ENCODE measurements at regions not wholly inside any gene's neighbourhood (a gene's known extent, or its start where the extent isn't known, plus 50 kb on each side); places are given as distances from the start of the nearest gene placed in this dataset.

DNA sequence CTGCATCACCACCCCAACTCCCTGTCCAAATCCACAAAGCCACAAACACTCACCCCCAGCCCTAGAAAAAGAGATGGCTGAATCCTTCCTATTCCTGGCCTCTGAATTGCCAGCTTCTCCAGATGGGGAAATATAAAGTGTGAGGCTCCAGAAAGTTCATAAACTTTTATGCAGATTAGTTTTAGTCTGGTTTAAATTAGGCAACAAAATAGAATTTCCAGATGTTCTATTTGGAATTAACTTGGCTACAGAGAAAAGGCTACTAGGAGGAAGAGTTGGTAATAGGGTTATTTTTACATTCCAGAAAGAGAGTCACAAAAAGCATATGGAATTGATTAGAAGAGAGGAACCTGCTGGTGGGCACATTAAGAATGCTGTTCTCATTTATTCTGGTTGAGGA lies 56.0 kb downstream of the EN1 start:
- Mint-ChIP-seq H3K27ac (ENCODE audit: unreplicated experiment) (no peak overlapping the region), H3K36me3 (ENCODE audit: insufficient read depth, unreplicated experiment) (no peaks in the 10 kb centered on the region), H3K9me3 (ENCODE audit: low read depth, unreplicated experiment) (peaks cover 1% of the 10 kb centered on the region), H3K27me3 (ENCODE audit: unreplicated experiment) (peaks cover 74% of the 10 kb centered on the region), H3K4me3 (ENCODE audit: low read depth, unreplicated experiment) (no peak overlapping the region), H3K4me1 (ENCODE audit: low read depth, unreplicated experiment) (no peaks in the 10 kb centered on the region)
- TF ChIP-seq CTCF (IDR thresholded peaks at IDR 0.05; ENCODE audit: unreplicated experiment): no peak
- intact Hi-C loops (cut with micrococcal nuclease; ENCODE audit: unreplicated experiment): no loop called here
- no peak for DNase-seq
- CTCF ChIA-PET: no interaction called here
- no TSS peak for BruUV-seq (replicated peaks)

GRCh38 chr2:118786746-118787145 lies 60.7 kb downstream of the EN1 start:
- CTCF ChIA-PET: no interaction called here
- H3K4me3 Mint-ChIP-seq (ENCODE audit: low read depth, unreplicated experiment): no peak overlapping the region
- intact Hi-C loops (cut with micrococcal nuclease; ENCODE audit: unreplicated experiment): no loop called here
- no peaks in the 10 kb centered on the region for H3K4me1 Mint-ChIP-seq (ENCODE audit: low read depth, unreplicated experiment)
- H3K27ac Mint-ChIP-seq (ENCODE audit: unreplicated experiment): no peak overlapping the region
- DNase-seq: no peak
- no TSS peak for BruUV-seq (replicated peaks)
- TF ChIP-seq CTCF (IDR thresholded peaks at IDR 0.05; ENCODE audit: unreplicated experiment): no peak
- peaks cover 54% of the 10 kb centered on the region for H3K27me3 Mint-ChIP-seq (ENCODE audit: unreplicated experiment)
- H3K9me3 Mint-ChIP-seq (ENCODE audit: low read depth, unreplicated experiment): no peaks in the 10 kb centered on the region
- no peaks in the 10 kb centered on the region for H3K36me3 Mint-ChIP-seq (ENCODE audit: insufficient read depth, unreplicated experiment)

GRCh38 chr2:118784860-118785259 lies 62.6 kb downstream of the EN1 start:
- no peaks in the 10 kb centered on the region for H3K9me3 Mint-ChIP-seq (ENCODE audit: low read depth, unreplicated experiment)
- no TSS peak for BruUV-seq (replicated peaks)
- no peaks in the 10 kb centered on the region for H3K4me1 Mint-ChIP-seq (ENCODE audit: low read depth, unreplicated experiment)
- CTCF ChIA-PET: no interaction called here
- DNase-seq: no peak
- intact Hi-C loops (cut with micrococcal nuclease; ENCODE audit: unreplicated experiment): no loop called here
- TF ChIP-seq CTCF (IDR thresholded peaks at IDR 0.05; ENCODE audit: unreplicated experiment): no peak
- no peaks in the 10 kb centered on the region for H3K36me3 Mint-ChIP-seq (ENCODE audit: insufficient read depth, unreplicated experiment)
- no peak overlapping the region for H3K27ac Mint-ChIP-seq (ENCODE audit: unreplicated experiment)
- H3K4me3 Mint-ChIP-seq (ENCODE audit: low read depth, unreplicated experiment): no peak overlapping the region
- H3K27me3 Mint-ChIP-seq (ENCODE audit: unreplicated experiment): peaks cover 41% of the 10 kb centered on the region

- peaks cover 9% of the 10 kb centered on the region for H3K4me1 Mint-ChIP-seq (ENCODE audit: low read depth, unreplicated experiment)
- no peaks in the 10 kb centered on the region for H3K27me3 Mint-ChIP-seq (ENCODE audit: unreplicated experiment)
- H3K27ac Mint-ChIP-seq (ENCODE audit: unreplicated experiment): no peak overlapping the region
- intact Hi-C loops (cut with micrococcal nuclease; ENCODE audit: unreplicated experiment): no loop called here
- no peak overlapping the region for H3K4me3 Mint-ChIP-seq (ENCODE audit: low read depth, unreplicated experiment)
- no peaks in the 10 kb centered on the region for H3K9me3 Mint-ChIP-seq (ENCODE audit: low read depth, unreplicated experiment)
- no TSS peak for BruUV-seq (replicated peaks)
- CTCF ChIA-PET: interaction anchor here (0.6 kb wide), 1 partner anchor 675 kb away, joined by 4 read pairs; no protein-coding TSS in a partner anchor
- DNase-seq: no peak
- peaks cover 2% of the 10 kb centered on the region for H3K36me3 Mint-ChIP-seq (ENCODE audit: insufficient read depth, unreplicated experiment)
- no peak for TF ChIP-seq CTCF (IDR thresholded peaks at IDR 0.05; ENCODE audit: unreplicated experiment)
These were observed 68.1 kb downstream of the EN1 start for GRCh38 chr2:118779362-118779761.
